Upper lobe of right lung (tissue), 1 donor: ENCODE measurements at regions not wholly inside any gene's neighbourhood (a gene's known extent, or its start where the extent isn't known, plus 50 kb on each side); places are given as distances from the start of the nearest gene placed in this dataset.

Experiments
- ATAC-seq: fragments of 200-7000 bp; cut with Tn5 transposase; one replicate; pipeline ENCODE4 v1.9.1; 2020; ENCODE audit warnings: mild to moderate bottlenecking, moderate library complexity
- DNase-seq: peaks from one replicate; pipeline ENCODE4 v3.0.0-alpha.2; 2020
- H3K27ac ChIP-seq: fragments of 200-600 bp; one replicate; pipeline ENCODE4 v1.8.0; 2022
- H3K27me3 ChIP-seq: fragments of 200-600 bp; one replicate; pipeline ENCODE4 v1.8.0; 2022; ENCODE audit warnings: mild to moderate bottlenecking
- H3K36me3 ChIP-seq: fragments of 200-600 bp; one replicate; pipeline ENCODE4 v1.8.0; 2022
- H3K4me1 ChIP-seq: fragments of 200-600 bp; one replicate; pipeline ENCODE4 v1.8.0; 2022
- H3K4me3 ChIP-seq: fragments of 200-600 bp; one replicate; pipeline ENCODE4 v1.8.0; 2022; ENCODE audit warnings: mild to moderate bottlenecking
- H3K9me3 ChIP-seq: fragments of 200-600 bp; one replicate; pipeline ENCODE4 v1.8.0; 2022
- intact Hi-C: fragments of 100-400 bp; cut with DNase I; formaldehyde crosslinking; loops from one replicate; pipeline ENCODE4 v1.11.0; 2022
- TF ChIP-seq, protein P1 (sequence below): fragments of 200-600 bp; IDR thresholded peaks from one replicate; pipeline ENCODE4 v1.8.0; 2022; ENCODE audit warnings: antibody characterized with exemption
- donor health status: DM: no; HTN: yes; CAD: no; lungs with severe emphysema.

DNA sequence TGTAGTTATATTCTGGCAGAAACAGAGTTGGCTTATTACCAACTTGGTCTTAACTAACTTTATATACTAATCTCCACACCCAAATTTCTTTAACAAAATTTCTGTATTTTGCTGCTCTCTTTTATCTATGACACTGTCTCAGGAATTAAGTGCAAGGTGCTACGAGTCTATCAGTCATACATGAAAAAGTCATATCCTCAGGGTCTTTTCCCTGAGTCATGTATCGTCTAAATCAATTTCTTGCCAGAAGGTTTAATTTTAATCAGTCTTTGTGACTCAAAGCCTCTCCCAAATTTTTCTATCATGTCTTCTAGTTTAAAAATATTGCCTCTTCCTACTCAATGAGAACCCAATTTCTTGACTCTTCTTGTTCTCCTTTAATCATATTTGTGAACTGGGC, 1803.6 kb upstream of the PCDH7 start:
- no peak for ATAC-seq
- no peak overlapping the region for H3K4me3 ChIP-seq
- intact Hi-C loops: no loop called here
- TF ChIP-seq, protein P1, sequence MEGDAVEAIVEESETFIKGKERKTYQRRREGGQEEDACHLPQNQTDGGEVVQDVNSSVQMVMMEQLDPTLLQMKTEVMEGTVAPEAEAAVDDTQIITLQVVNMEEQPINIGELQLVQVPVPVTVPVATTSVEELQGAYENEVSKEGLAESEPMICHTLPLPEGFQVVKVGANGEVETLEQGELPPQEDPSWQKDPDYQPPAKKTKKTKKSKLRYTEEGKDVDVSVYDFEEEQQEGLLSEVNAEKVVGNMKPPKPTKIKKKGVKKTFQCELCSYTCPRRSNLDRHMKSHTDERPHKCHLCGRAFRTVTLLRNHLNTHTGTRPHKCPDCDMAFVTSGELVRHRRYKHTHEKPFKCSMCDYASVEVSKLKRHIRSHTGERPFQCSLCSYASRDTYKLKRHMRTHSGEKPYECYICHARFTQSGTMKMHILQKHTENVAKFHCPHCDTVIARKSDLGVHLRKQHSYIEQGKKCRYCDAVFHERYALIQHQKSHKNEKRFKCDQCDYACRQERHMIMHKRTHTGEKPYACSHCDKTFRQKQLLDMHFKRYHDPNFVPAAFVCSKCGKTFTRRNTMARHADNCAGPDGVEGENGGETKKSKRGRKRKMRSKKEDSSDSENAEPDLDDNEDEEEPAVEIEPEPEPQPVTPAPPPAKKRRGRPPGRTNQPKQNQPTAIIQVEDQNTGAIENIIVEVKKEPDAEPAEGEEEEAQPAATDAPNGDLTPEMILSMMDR: no peak
- no peaks in the 10 kb centered on the region for H3K4me1 ChIP-seq
- H3K27me3 ChIP-seq: no peaks in the 10 kb centered on the region
- no peak overlapping the region for H3K27ac ChIP-seq
- no peak for DNase-seq
- H3K9me3 ChIP-seq: no peaks in the 10 kb centered on the region
- H3K36me3 ChIP-seq: no peaks in the 10 kb centered on the region

DNA sequence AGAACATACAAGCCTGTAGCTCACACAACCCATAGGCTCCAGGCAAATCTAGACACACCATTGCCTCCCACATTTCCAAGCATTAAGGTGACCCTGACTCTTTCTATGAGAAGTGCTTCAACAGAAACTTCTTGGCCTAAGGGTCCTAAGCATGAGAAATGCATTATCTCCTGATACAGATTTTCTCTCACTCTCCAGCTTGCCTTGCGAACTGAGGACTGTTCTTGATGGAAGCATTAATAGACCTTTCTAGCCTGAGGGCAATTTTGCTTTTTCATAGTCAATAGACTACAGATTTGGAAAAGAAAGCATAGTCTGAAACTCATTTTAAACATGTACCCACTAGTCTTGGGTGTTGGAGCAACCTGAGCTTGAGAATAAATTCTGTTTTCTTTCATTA, 1801.3 kb upstream of the PCDH7 start:
- H3K4me3 ChIP-seq: no peak overlapping the region
- no peak for ATAC-seq
- DNase-seq: no peak
- intact Hi-C loops: no loop called here
- no peak overlapping the region for H3K27ac ChIP-seq
- no peaks in the 10 kb centered on the region for H3K9me3 ChIP-seq
- H3K27me3 ChIP-seq: no peaks in the 10 kb centered on the region
- TF ChIP-seq, protein P1: no peak
- no peaks in the 10 kb centered on the region for H3K36me3 ChIP-seq
- H3K4me1 ChIP-seq: no peaks in the 10 kb centered on the region

GRCh38 chr4:28921886-28922285, 1798.3 kb upstream of the PCDH7 start:
- DNase-seq (no peak), ATAC-seq (no peak)
- Histone ChIP-seq H3K27me3 (no peaks in the 10 kb centered on the region), H3K4me1 (no peaks in the 10 kb centered on the region), H3K36me3 (no peaks in the 10 kb centered on the region), H3K9me3 (no peaks in the 10 kb centered on the region), H3K27ac (no peak overlapping the region), H3K4me3 (no peak overlapping the region)
- TF ChIP-seq, protein P1: no peak
- intact Hi-C loops: no loop called here

DNA sequence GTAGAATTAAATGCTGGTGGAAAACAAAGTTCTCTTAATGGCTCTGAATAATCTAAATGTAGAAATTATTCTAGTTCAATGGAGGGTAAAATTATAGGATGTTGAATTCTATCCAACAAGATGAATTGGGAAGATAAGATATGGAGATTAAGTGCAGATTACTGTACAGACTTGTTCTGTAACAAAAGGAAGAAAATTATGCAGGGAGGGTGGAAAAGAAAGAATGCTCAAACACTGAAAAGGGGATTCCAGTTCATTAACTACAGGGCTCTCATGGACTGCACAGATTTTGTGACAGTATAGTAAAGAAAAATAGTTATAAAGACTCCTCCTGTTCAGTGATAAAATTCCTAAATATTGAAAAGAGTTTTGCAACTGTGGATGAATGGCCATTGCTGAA, 1794.0 kb upstream of the PCDH7 start:
- ATAC-seq (no peak), DNase-seq (no peak)
- Histone ChIP-seq H3K27me3 (no peaks in the 10 kb centered on the region), H3K4me1 (no peaks in the 10 kb centered on the region), H3K27ac (no peak overlapping the region), H3K36me3 (no peaks in the 10 kb centered on the region), H3K9me3 (no peaks in the 10 kb centered on the region), H3K4me3 (no peak overlapping the region)
- intact Hi-C loops: no loop called here
- TF ChIP-seq, protein P1: no peak

DNA sequence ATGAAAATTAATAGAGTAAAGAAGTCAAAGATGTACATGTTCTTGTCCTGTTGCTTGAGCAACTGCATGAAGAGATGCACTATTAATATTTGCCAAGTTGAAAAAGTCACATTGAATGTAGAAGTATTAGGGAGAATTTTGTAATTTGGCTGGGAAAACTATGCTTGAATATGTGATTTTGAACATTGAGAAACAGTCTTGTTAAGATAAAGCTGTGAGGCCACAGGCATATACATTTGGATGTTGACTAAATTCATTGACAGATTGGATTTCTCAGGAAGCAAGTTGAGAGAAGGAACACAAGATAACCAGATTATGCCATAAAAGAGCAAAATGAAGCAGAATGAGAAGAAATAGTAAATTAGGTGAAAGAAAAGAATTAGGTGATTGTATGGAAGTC, 1777.5 kb upstream of the PCDH7 start:
- DNase-seq: no peak
- intact Hi-C loops: no loop called here
- TF ChIP-seq, protein P1: no peak

DNA sequence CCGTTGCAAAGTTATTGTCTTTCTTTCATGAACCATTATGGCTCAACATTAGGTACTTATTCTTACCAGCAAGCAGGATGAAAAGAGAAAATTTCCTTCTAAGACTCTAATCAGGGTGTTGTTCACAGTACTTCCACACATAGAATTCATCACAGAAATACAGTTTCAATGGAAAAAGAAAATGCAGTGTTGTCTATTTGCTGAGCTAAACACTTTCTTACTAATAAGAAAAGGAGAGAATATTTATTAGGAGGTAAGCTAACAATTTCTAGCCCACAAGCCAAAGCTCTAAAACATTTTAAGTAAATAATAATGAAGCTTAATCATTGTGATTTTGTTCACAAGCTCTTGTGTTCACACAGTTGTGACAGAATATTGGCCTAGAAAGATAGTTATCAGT, 1772.8 kb upstream of the PCDH7 start:
- TF ChIP-seq, protein P1: no peak
- Histone ChIP-seq H3K27me3 (no peaks in the 10 kb centered on the region), H3K9me3 (no peaks in the 10 kb centered on the region), H3K36me3 (no peaks in the 10 kb centered on the region), H3K4me1 (no peaks in the 10 kb centered on the region), H3K4me3 (no peak overlapping the region), H3K27ac (no peak overlapping the region)
- DNase-seq (no peak), ATAC-seq (no peak)
- intact Hi-C loops: no loop called here

More for the DNA sequence above, 1777.5 kb upstream of the PCDH7 start:
- no peaks in the 10 kb centered on the region for H3K36me3 ChIP-seq
- no peak for ATAC-seq
- H3K27me3 ChIP-seq: no peaks in the 10 kb centered on the region
- no peak overlapping the region for H3K4me3 ChIP-seq
- no peaks in the 10 kb centered on the region for H3K9me3 ChIP-seq
- H3K27ac ChIP-seq: no peak overlapping the region
- no peaks in the 10 kb centered on the region for H3K4me1 ChIP-seq
